Activated naive CD4-positive, alpha-beta T cell treated with anti-CD3 and anti-CD28 coated beads, Interleukin-2, amount 10 ng/mL, durations not matched to agents 7 days and 5 days (primary cell): ENCODE measurements at regions not wholly inside any gene's neighbourhood (a gene's known extent, or its start where the extent isn't known, plus 50 kb on each side); places are given as distances from the start of the nearest gene placed in this dataset.
"Not testable (repeated sequence)": the region's sequence is repeated elsewhere in the genome, so short reads cannot be mapped to it uniquely, and the experiment has no call there.

Experiments used
- CTCF ChIA-PET: fragments of 350-600 bp; sonication (Branson Sonifier 250); formaldehyde crosslinking; loops from one replicate; lab custom pipeline; 2021; ENCODE audit warnings: antibody characterized with exemption; lab: Charles Lee
- DNase-seq: peaks from one replicate; pipeline ENCODE4 v3.0.0-alpha.2; 2020
- H3K27ac Mint-ChIP-seq: one replicate; pipeline ENCODE4 v1.8.0; 2021; ENCODE audit warnings: mild to moderate bottlenecking, moderate library complexity, mixed read lengths
- H3K27me3 Mint-ChIP-seq: one replicate; pipeline ENCODE4 v1.8.0; 2021; ENCODE audit warnings: mild to moderate bottlenecking, mixed read lengths
- H3K36me3 Mint-ChIP-seq: one replicate; pipeline ENCODE4 v1.8.0; 2021; ENCODE audit warnings: mixed read lengths
- H3K4me1 Mint-ChIP-seq: one replicate; pipeline ENCODE4 v1.8.0; 2021; ENCODE audit warnings: mixed read lengths
- H3K4me3 Mint-ChIP-seq: one replicate; pipeline ENCODE4 v1.8.0; 2021; ENCODE audit warnings: mild to moderate bottlenecking, moderate library complexity, mixed read lengths
- H3K9me3 Mint-ChIP-seq: one replicate; pipeline ENCODE4 v1.8.0; 2021; ENCODE audit warnings: mixed read lengths

- peak overlapping the region; percentile 44 for H3K4me3 Mint-ChIP-seq
- CTCF ChIA-PET = interaction anchor here (1.0 to 2.7 kb wide), 5 partner anchors 8 to 273 kb away, joined by 3 to 18 read pairs (median 5); no protein-coding TSS in a partner anchor
- peaks cover 8% of the 10 kb centered on the region for H3K4me1 Mint-ChIP-seq
- peak overlapping the region; percentile 75 for H3K27ac Mint-ChIP-seq
- H3K9me3 Mint-ChIP-seq = no peaks in the 10 kb centered on the region
- peak; percentile 54 for DNase-seq
- H3K27me3 Mint-ChIP-seq = peaks cover 81% of the 10 kb centered on the region
- H3K36me3 Mint-ChIP-seq = no peaks in the 10 kb centered on the region
These were observed 129.3 kb upstream of the LPCAT1 start for GRCh38 chr5:1652873-1653697.

GRCh38 chr5:1651971-1652872, 128.5 kb upstream of the LPCAT1 start:
- Mint-ChIP-seq H3K9me3 (no peaks in the 10 kb centered on the region), H3K27me3 (peaks cover 85% of the 10 kb centered on the region), H3K36me3 (no peaks in the 10 kb centered on the region), H3K27ac (no peak overlapping the region), H3K4me3 (no peak overlapping the region), H3K4me1 (peaks cover 8% of the 10 kb centered on the region)
- DNase-seq = peak; percentile 14
- CTCF ChIA-PET = interaction anchor here (1.5 to 2.7 kb wide), 4 partner anchors 7 to 272 kb away, joined by 4 to 18 read pairs (median 6); no protein-coding TSS in a partner anchor

- Mint-ChIP-seq H3K4me3 (no peak overlapping the region), H3K9me3 (no peaks in the 10 kb centered on the region), H3K27ac (no peak overlapping the region), H3K36me3 (no peaks in the 10 kb centered on the region), H3K27me3 (peaks cover 80% of the 10 kb centered on the region), H3K4me1 (peaks cover 8% of the 10 kb centered on the region)
- DNase-seq = no peak
- CTCF ChIA-PET = no interaction called here
These were observed 127.5 kb upstream of the LPCAT1 start for GRCh38 chr5:1651250-1651649.

- Mint-ChIP-seq H3K4me3 (no peak overlapping the region), H3K27ac (no peak overlapping the region), H3K27me3 (peaks cover 80% of the 10 kb centered on the region), H3K9me3 (no peaks in the 10 kb centered on the region), H3K4me1 (peaks cover 13% of the 10 kb centered on the region), H3K36me3 (no peaks in the 10 kb centered on the region)
- DNase-seq = no peak
- CTCF ChIA-PET = interaction anchor here (1.1 kb wide), 1 partner anchor 158 kb away, joined by 4 read pairs; no protein-coding TSS in a partner anchor
These were observed 125.8 kb upstream of the LPCAT1 start for GRCh38 chr5:1649554-1649953.

GRCh38 chr5:1648806-1649205, 125.0 kb upstream of the LPCAT1 start:
- CTCF ChIA-PET = interaction anchor here (1.1 kb wide), 1 partner anchor 157 kb away, joined by 4 read pairs; no protein-coding TSS in a partner anchor
- no peak for DNase-seq
- Mint-ChIP-seq H3K9me3 (no peaks in the 10 kb centered on the region), H3K27me3 (peaks cover 79% of the 10 kb centered on the region), H3K27ac (no peak overlapping the region), H3K4me3 (no peak overlapping the region), H3K4me1 (peaks cover 16% of the 10 kb centered on the region), H3K36me3 (no peaks in the 10 kb centered on the region)

- Mint-ChIP-seq H3K27me3 (peaks cover 80% of the 10 kb centered on the region), H3K9me3 (no peaks in the 10 kb centered on the region), H3K27ac (no peak overlapping the region), H3K36me3 (no peaks in the 10 kb centered on the region), H3K4me1 (peaks cover 10% of the 10 kb centered on the region), H3K4me3 (no peak overlapping the region)
- DNase-seq = no peak
- CTCF ChIA-PET = no interaction called here
These were observed 123.8 kb upstream of the LPCAT1 start for GRCh38 chr5:1647580-1647979.

GRCh38 chr5:1644810-1645571, 121.2 kb upstream of the LPCAT1 start:
- CTCF ChIA-PET = interaction anchor here (0.6 to 4.8 kb wide), 24 partner anchors 9 to 495 kb away, joined by 3 to 38 read pairs (median 4); no protein-coding TSS in a partner anchor
- no peak overlapping the region for H3K4me3 Mint-ChIP-seq
- H3K27me3 Mint-ChIP-seq = peaks cover 83% of the 10 kb centered on the region

GRCh38 chr5:1644393-1644809, 120.6 kb upstream of the LPCAT1 start:
- H3K36me3 Mint-ChIP-seq, H3K27ac Mint-ChIP-seq, H3K4me3 Mint-ChIP-seq, H3K9me3 Mint-ChIP-seq: not testable (repeated sequence)
- peak; percentile 28 for DNase-seq
- CTCF ChIA-PET = interaction anchor here (0.7 to 4.8 kb wide), 22 partner anchors 9 to 495 kb away, joined by 3 to 38 read pairs (median 5); no protein-coding TSS in a partner anchor
- H3K27me3 Mint-ChIP-seq = peaks cover 82% of the 10 kb centered on the region
- peaks cover 18% of the 10 kb centered on the region for H3K4me1 Mint-ChIP-seq

More at GRCh38 chr5:1644810-1645571, 121.2 kb upstream of the LPCAT1 start:
- no peak overlapping the region for H3K27ac Mint-ChIP-seq
- peak; percentile 81 for DNase-seq
- H3K36me3 Mint-ChIP-seq = no peaks in the 10 kb centered on the region
- no peaks in the 10 kb centered on the region for H3K9me3 Mint-ChIP-seq
- peaks cover 18% of the 10 kb centered on the region for H3K4me1 Mint-ChIP-seq

GRCh38 chr5:1643651-1644392, 120.1 kb upstream of the LPCAT1 start:
- H3K9me3 Mint-ChIP-seq = no peaks in the 10 kb centered on the region
- peak; percentile 14 for DNase-seq
- peaks cover 18% of the 10 kb centered on the region for H3K4me1 Mint-ChIP-seq
- H3K36me3 Mint-ChIP-seq = no peaks in the 10 kb centered on the region
- H3K27me3 Mint-ChIP-seq = peaks cover 76% of the 10 kb centered on the region
- CTCF ChIA-PET = interaction anchor here (0.7 to 4.8 kb wide), 14 partner anchors 9 to 475 kb away, joined by 3 to 38 read pairs (median 6); no protein-coding TSS in a partner anchor
- no peak overlapping the region for H3K4me3 Mint-ChIP-seq
- no peak overlapping the region for H3K27ac Mint-ChIP-seq

- no peak for DNase-seq
- Mint-ChIP-seq H3K9me3 (no peaks in the 10 kb centered on the region), H3K4me3 (no peak overlapping the region), H3K27ac (no peak overlapping the region), H3K27me3 (peaks cover 64% of the 10 kb centered on the region), H3K4me1 (peaks cover 18% of the 10 kb centered on the region), H3K36me3 (no peaks in the 10 kb centered on the region)
- CTCF ChIA-PET = interaction anchor here (0.7 to 4.8 kb wide), 5 partner anchors 10 to 474 kb away, joined by 3 to 38 read pairs (median 5); no protein-coding TSS in a partner anchor
These were observed 118.9 kb upstream of the LPCAT1 start for GRCh38 chr5:1642621-1643061.

GRCh38 chr5:1642221-1642620, 118.5 kb upstream of the LPCAT1 start:
- no peak overlapping the region for H3K4me3 Mint-ChIP-seq
- no peaks in the 10 kb centered on the region for H3K9me3 Mint-ChIP-seq
- H3K4me1 Mint-ChIP-seq = peaks cover 18% of the 10 kb centered on the region
- no peak overlapping the region for H3K27ac Mint-ChIP-seq
- CTCF ChIA-PET = interaction anchor here (0.7 to 4.8 kb wide), 5 partner anchors 11 to 473 kb away, joined by 3 to 38 read pairs (median 5); no protein-coding TSS in a partner anchor
- DNase-seq = peak; percentile 16
- H3K27me3 Mint-ChIP-seq = peaks cover 62% of the 10 kb centered on the region
- no peaks in the 10 kb centered on the region for H3K36me3 Mint-ChIP-seq

- CTCF ChIA-PET = interaction anchor here (1.1 to 4.8 kb wide), 3 partner anchors 162 to 473 kb away, joined by 4 to 38 read pairs (median 27); no protein-coding TSS in a partner anchor
- Mint-ChIP-seq H3K27me3 (peaks cover 64% of the 10 kb centered on the region), H3K4me3 (no peak overlapping the region), H3K36me3 (no peaks in the 10 kb centered on the region), H3K9me3 (no peaks in the 10 kb centered on the region), H3K4me1 (peaks cover 18% of the 10 kb centered on the region), H3K27ac (no peak overlapping the region)
- peak; percentile 88 for DNase-seq
These were observed 117.9 kb upstream of the LPCAT1 start for GRCh38 chr5:1641560-1642166.
